OCI-LY1 (cell line): ENCODE measurements at regions not wholly inside any gene's neighbourhood (a gene's known extent, or its start where the extent isn't known, plus 50 kb on each side); places are given as distances from the start of the nearest gene placed in this dataset.

Experiments
- CTCF ChIP-seq: fragments of 200-600 bp; sonication (generic), shearing (Covaris generic); IDR thresholded peaks from 2 replicates; pipeline ENCODE4 v1.5.1; 2017; ENCODE audit warnings: mild to moderate bottlenecking, antibody characterized with exemption, low read length, moderate library complexity, mixed read lengths
- EZH2 ChIP-seq: fragments of 200-600 bp; sonication (generic), shearing (Covaris generic); IDR thresholded peaks from 2 replicates; pipeline ENCODE4 v1.8.0; 2017; ENCODE audit warnings: borderline replicate concordance, mixed run types, mild to moderate bottlenecking, antibody characterized with exemption, low read length, moderate library complexity, mixed read lengths

- TF ChIP-seq CTCF (no peak), EZH2 (no peak)
Measured at GRCh38 chr1:232188318-232188717, 441.6 kb downstream of the SIPA1L2 start.
